ENCODE measurements at regions not wholly inside any gene's neighbourhood (a gene's known extent, or its start where the extent isn't known, plus 50 kb on each side); places are given as distances from the start of the nearest gene placed in this dataset.

DNA sequence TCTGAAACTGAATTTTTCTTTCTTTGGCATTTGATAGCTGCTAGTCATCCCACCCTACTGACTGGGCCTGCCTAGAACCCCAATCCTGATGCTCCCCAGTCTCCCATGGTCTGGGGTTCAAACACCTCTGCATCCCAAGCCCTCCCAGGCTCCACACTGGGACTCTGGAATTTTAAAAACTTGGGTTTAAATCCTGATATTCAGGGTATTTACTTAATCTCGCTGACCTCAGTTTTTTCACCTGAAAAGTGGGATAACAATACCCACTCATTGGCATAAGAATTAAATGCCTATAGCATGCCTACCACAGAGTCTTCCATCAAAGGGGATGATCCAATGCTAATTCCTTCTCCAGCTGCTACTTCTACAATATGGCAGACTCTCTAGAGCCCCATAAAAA, 264.4 kb downstream of the NPIPA8 start:
- no peak for TF ChIP-seq FOSL2 (IDR thresholded peaks at IDR 0.05)
- no peak for TF ChIP-seq FOSL2 (CRISPR knock-in tag; IDR thresholded peaks at IDR 0.05)
- TF ChIP-seq, protein P1, sequence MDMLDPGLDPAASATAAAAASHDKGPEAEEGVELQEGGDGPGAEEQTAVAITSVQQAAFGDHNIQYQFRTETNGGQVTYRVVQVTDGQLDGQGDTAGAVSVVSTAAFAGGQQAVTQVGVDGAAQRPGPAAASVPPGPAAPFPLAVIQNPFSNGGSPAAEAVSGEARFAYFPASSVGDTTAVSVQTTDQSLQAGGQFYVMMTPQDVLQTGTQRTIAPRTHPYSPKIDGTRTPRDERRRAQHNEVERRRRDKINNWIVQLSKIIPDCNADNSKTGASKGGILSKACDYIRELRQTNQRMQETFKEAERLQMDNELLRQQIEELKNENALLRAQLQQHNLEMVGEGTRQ (IDR thresholded peaks at IDR 0.05), result no peak
